A172 (cell line): ENCODE measurements at regions not wholly inside any gene's neighbourhood (a gene's known extent, or its start where the extent isn't known, plus 50 kb on each side); places are given as distances from the start of the nearest gene placed in this dataset.
"Not testable (repeated sequence)": the region's sequence is repeated elsewhere in the genome, so short reads cannot be mapped to it uniquely, and the experiment has no call there.

Experiments
- DNase-seq: peaks from one replicate; pipeline ENCODE4 v3.0.0-alpha.2; 2015; ENCODE audit warnings: low spot score

GRCh38 chr12:27133022-27133590, 50.7 kb upstream of the C12orf71 start:
- DNase-seq = no peak

- DNase-seq = no peak
These were observed 58.1 kb upstream of the C12orf71 start for GRCh38 chr12:27140478-27140969.

GRCh38 chr12:27142101-27142721, 59.8 kb upstream of the C12orf71 start:
- DNase-seq = peak; percentile 67

GRCh38 chr12:27143256-27144069, 61.1 kb upstream of the C12orf71 start:
- DNase-seq = no peak

DNA sequence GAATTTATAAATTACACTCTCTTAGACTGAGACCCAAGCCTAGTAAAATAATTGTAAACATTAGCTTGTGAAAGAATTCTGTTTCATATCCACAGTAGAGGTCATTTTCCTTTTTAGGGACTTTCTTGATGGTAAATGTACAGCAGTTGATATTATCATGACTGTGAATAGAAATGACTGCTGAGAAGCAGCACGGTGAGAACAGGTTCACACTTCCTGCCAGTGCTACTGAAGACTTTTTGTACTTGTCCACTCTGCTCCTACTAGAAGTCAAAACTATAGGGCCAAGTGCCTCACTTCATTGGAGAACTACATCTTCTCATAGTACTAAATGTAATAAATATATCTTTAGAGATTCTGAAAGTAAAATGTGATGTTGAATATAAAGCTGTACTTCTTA, 63.3 kb upstream of the C12orf71 start:
- DNase-seq = not testable (repeated sequence)

DNA sequence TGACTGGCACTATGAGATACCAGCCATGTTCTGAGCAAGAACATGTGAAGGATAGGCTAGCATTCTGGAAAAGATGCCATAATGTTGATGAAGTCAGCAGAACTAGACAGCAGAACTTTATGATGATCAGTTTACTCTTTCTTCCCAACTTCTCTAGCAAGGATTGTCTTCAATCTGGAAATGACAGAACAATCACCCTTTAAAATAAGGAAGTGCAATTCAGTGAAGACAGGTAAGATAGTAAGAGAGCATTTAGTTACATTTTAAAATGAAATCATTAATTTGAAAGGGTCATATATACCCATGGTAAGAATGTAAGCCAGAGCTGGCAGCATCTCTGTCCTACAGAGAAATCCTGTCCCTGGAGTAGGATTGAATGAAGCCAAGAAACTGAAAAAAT, 66.0 kb upstream of the C12orf71 start:
- DNase-seq = no peak

DNA sequence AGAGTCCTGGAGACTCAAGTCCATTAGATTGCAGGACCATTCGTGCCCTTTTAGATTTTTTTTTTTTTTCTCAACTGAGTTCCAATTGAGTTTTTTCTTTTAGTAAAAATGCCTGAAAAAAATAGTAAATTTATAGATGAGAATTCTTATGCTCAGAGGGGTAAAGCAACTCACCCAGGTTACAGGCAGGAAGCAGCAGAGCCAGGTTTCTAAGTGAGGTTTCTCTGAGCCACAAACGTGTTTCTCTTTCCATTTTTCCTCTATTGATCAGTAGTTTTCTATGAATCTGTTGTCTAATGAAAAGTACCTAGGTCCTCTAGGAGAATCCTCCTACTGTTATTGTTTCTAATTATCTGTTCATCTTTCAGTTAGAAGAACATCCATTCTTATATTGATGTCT, 66.4 kb upstream of the C12orf71 start:
- DNase-seq = no peak

- DNase-seq = no peak
These were observed 69.1 kb upstream of the C12orf71 start for GRCh38 chr12:27151479-27151878.

DNA sequence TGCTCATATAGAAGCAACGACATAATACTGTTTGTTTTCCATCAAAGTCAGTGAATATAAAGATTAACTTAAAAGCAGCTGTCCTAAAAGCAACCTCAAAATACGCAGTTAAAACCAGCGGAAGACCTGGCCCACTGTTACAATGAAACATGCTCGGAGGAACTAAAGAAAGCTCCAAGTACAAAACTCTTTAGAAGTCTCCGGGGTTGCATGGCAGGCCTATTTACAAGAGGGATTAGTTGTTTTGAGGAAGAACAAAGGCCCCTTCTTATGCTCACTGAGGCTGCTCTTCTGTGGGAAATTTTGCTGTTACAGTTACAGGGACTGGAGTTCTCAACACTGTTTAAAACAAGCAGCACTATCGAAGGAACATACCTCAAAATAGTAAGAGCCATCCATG, 75.9 kb upstream of the C12orf71 start:
- DNase-seq = no peak

GRCh38 chr12:27161458-27162228, 79.3 kb upstream of the C12orf71 start:
- DNase-seq = peak; percentile 29

- no peak for DNase-seq
These were observed 79.8 kb upstream of the C12orf71 start for GRCh38 chr12:27162229-27162537.

DNA sequence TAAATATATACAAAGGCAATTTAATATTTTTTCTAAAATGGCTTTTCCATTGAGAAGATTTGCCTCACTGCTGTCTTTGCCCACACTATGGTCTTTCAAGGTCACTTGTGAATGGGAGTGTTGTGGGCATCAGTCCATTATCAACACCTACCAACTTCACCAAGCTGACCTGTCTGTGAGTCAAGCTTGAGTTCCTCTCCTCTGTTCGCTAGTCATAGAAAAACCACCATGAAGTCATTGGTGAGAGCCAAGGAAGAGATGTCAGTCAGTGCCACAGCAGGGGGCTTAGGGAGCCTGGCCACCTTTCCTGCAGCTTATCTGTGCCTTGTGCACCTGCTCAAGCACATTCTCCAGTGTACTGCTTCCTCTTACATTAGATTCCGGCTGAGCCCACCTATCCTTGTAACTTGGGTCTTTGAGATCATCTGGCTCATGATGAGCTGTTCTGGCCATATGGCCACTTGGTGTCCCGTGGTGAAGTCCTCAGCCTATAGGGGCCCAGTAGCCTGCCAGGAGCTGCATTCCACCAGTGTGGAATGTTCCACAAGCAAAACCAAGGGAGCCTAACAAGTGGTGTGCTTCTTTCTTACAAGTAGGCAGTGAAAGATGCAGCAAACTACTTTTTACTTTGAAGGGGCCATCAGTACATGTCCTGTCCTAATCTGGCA, 80.8 kb upstream of the C12orf71 start:
- peak; percentile 82 for DNase-seq

DNA sequence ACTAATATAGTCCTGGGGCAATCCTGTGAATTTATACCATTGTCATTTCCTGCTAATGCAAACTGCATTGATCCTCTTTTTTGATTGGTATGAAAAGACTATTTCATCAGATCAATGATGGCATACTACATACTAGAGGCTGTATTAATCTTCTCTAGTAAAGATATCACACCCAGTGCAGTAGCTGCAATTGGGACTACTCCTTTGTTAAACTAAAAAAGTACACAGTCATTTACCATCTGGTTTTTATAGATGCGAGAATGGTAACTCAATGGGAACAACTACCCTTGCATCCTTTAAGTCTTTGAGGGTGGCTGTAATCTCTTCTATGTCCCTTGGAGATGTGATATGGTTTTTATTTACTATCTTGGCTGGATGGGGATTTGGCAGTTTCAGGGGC, 80.2 kb upstream of the STK38L start:
- DNase-seq = no peak

GRCh38 chr12:27164330-27165040, 79.6 kb upstream of the STK38L start:
- no peak for DNase-seq

DNA sequence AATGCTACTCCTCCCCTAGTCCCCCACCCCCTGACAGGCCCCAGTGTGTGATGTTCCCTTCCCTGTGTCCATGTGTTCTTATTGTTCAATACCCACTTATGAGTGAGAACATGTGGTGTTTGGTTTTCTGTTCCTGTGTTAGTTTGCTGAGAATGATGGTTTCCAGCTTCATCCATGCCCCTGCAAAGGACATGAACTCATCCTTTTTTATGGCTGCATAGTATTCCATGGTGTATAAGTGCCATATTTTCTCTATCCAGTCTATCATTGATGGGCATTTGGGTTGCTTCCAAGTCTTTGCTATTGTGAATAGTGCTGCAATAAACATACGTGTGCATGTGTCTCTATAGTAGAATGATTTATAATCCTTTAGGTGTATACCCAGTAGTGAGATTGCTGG, 78.1 kb upstream of the STK38L start:
- DNase-seq = not testable (repeated sequence)

GRCh38 chr12:27171494-27171893, 72.6 kb upstream of the STK38L start:
- not testable (repeated sequence) for DNase-seq

DNA sequence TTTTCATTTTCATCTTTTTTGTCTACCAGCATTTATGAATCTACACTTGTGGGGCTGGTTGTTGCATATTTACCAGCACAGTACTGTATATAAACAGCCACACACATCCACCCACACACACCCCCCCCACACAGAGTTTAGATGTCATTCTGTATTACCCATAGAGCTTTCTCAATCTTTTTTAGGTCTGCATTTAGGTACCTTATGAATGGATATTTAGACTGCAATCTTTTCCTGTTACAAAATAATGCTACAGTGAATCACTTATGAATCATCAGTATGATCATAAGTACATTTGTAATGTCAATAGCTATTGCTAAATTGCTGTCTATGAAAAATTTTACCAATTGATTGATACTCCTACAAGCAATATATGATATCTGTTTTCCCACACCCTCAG, 67.3 kb upstream of the STK38L start:
- no peak for DNase-seq

DNA sequence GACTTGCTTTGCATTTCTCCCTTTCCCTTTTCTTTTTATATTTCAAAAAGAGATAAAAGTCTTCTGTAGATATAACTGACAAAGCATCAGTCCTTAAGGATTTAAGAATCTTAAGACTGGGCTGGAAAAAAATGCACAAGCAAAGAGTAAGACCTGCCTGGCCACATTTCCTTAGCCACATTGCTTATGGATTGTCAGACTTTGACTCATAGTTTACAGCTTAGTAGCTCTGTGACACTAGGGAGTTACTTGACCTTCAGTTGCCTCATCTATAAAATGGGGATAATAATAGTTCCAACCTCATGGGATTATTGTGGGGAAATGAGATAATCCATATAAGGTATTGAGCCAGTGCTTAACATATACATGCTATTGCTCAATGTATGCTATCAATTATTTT, 66.4 kb upstream of the STK38L start:
- peak; percentile 44 for DNase-seq

GRCh38 chr12:27178255-27178654, 65.8 kb upstream of the STK38L start:
- no peak for DNase-seq

DNA sequence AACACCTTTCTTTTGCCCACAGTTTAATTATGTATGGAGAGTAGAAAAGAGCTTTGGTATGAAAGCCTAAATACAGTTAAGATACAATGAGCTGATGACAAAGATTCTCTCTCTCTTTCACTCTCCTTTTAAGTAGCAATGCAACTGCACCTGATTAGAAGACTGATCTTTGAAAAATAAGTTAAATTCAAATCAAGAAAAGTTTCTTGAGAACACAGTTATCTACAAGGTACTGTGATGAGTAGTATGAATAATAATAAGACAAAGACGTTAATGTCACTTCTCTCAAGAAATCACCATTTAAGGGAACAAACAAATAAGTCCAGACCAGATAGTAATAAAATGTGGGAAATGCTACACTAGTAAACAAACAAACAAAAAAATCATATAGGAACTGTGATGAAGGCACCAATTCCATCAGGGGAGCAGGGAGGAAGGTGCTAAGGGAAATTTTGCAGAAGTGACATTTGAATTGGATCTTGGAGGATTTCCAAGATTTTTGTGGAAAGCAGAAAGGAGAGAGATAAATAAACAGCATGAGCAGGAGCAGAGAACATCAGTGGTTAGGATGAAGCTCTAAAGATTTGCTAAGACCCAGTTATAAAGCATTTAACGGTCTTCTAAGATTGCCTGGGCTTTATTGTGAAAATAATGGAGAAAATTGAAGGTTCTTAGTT, 65.2 kb upstream of the STK38L start:
- DNase-seq = no peak
